Endothelial cell of umbilical vein (primary cell): ENCODE measurements at regions not wholly inside any gene's neighbourhood (a gene's known extent, or its start where the extent isn't known, plus 50 kb on each side); places are given as distances from the start of the nearest gene placed in this dataset.

Experiments
- BruUV-seq: library from RNA; stranded (reverse); fragments of 400-500 nt; replicated peaks from 2 replicates; lab custom pipeline; 2021; lab: Mats Ljungman, UMichigan
- CTCF ChIA-PET: fragments of 300-600, 350-600 bp; sonication (Branson Sonifier 250); formaldehyde crosslinking; loops from one replicate; lab custom pipeline; 2021; ENCODE audit warnings: antibody characterized with exemption, inconsistent platforms; lab: Charles Lee
- POLR2A ChIA-PET: fragments of 300-600, 350-600 bp; sonication (Branson Sonifier 250); formaldehyde crosslinking; loops from one replicate; lab custom pipeline; 2021; ENCODE audit warnings: antibody characterized with exemption, inconsistent platforms; lab: Charles Lee
- DNase-seq: peaks from one replicate; pipeline ENCODE4 v3.0.0-alpha.2; 2011; ENCODE audit warnings: low read depth, low spot score
- FAIRE-seq: peaks from 2 replicates; lab custom pipeline; 2011; peaks lifted over from hg19 to GRCh38; lab: Jason Lieb, UNC
- H2AFZ ChIP-seq: 2 replicates; pipeline ENCODE4 v1.6.0; 2012; ENCODE audit warnings: low read depth, low read length, control low read depth, inconsistent platforms
- H3K27ac ChIP-seq: 2 replicates; pipeline ENCODE4 v1.5.1; 2011; ENCODE audit warnings: low read depth, mild to moderate bottlenecking, control low read depth, low read length, moderate library complexity; ENCODE audit not compliant: insufficient read depth
- H3K27me3 ChIP-seq, 2 experiments: 2 replicates each; pipeline versions ENCODE4 v1.6.0 to v1.6.1; 2011; ENCODE audit warnings: low read length in 2 of 2, mixed read lengths in 1 of 2; ENCODE audit not compliant: control insufficient read depth in 2 of 2, insufficient read depth in 2 of 2
- H3K36me3 ChIP-seq, 2 experiments: 2 replicates in 1 of 2; 3 replicates in 1 of 2; pipeline ENCODE4 v1.5.1; 2011; ENCODE audit warnings: low read length in 2 of 2, mild to moderate bottlenecking in 1 of 2, moderate library complexity in 1 of 2; ENCODE audit not compliant: control insufficient read depth in 2 of 2, insufficient read depth in 2 of 2; ENCODE audit errors: extremely low read depth in 1 of 2
- H3K4me1 ChIP-seq: 3 replicates; pipeline ENCODE4 v1.5.1; 2011; ENCODE audit warnings: mild to moderate bottlenecking, low read length; ENCODE audit not compliant: control insufficient read depth, insufficient read depth; ENCODE audit errors: extremely low read depth
- H3K4me2 ChIP-seq: 2 replicates; pipeline ENCODE4 v1.6.1; 2011; ENCODE audit warnings: low read length, control low read depth, mixed read lengths; ENCODE audit not compliant: insufficient read depth
- H3K4me3 ChIP-seq, 3 experiments: fragments of 200-600 bp in 1 of 3; sonication (generic), shearing (Covaris generic) in 1 of 3; replicated peaks in 1 of 3; 2 replicates each; pipeline ENCODE4 v1.5.1; 2011 to 2016; ENCODE audit warnings: control low read depth in 3 of 3, low read length in 3 of 3, mild to moderate bottlenecking in 2 of 3, inconsistent platforms in 1 of 3, low read depth in 1 of 3, moderate library complexity in 1 of 3; ENCODE audit not compliant: insufficient read depth in 1 of 3
- H3K79me2 ChIP-seq: 2 replicates; pipeline ENCODE4 v1.6.0; 2012; ENCODE audit warnings: low read length, inconsistent platforms; ENCODE audit not compliant: control insufficient read depth, insufficient read depth
- H3K9ac ChIP-seq: replicated peaks from 2 replicates; pipeline ENCODE3; 2011; ENCODE audit warnings: low read length, control low read depth; ENCODE audit not compliant: insufficient read depth; ENCODE audit errors: extremely low read depth
- H3K9me1 ChIP-seq: replicated peaks from 3 replicates; pipeline ENCODE4 v1.6.0; 2011; ENCODE audit warnings: mild to moderate bottlenecking, low read length; ENCODE audit not compliant: control insufficient read depth, insufficient read depth; ENCODE audit errors: extremely low read depth
- H3K9me3 ChIP-seq: replicated peaks from 2 replicates; pipeline ENCODE4 v1.5.1; 2012; ENCODE audit warnings: low read length, inconsistent platforms; ENCODE audit not compliant: control insufficient read depth, insufficient read depth
- H4K20me1 ChIP-seq: replicated peaks from 2 replicates; pipeline ENCODE3; 2011; ENCODE audit warnings: mild to moderate bottlenecking, low read length; ENCODE audit not compliant: control insufficient read depth, insufficient read depth; ENCODE audit errors: extremely low read depth
- EZH2 ChIP-seq: IDR thresholded peaks from 2 replicates; pipeline ENCODE4 v1.6.1; 2012; ENCODE audit warnings: borderline replicate concordance, low read depth, mild to moderate bottlenecking, moderate library complexity, low read length, inconsistent platforms; ENCODE audit not compliant: severe bottlenecking
- FOS ChIP-seq: IDR thresholded peaks from 2 replicates; pipeline ENCODE4 v1.6.1; 2011; ENCODE audit warnings: mild to moderate bottlenecking, low read length, moderate library complexity, borderline replicate concordance; ENCODE audit not compliant: insufficient read depth
- GATA2 ChIP-seq: IDR thresholded peaks from 2 replicates; pipeline ENCODE4 v1.7.0; 2011; ENCODE audit warnings: low read depth, mild to moderate bottlenecking, moderate library complexity, mixed read lengths, low read length; ENCODE audit not compliant: insufficient read length, insufficient read depth
- JUN ChIP-seq: IDR thresholded peaks from 2 replicates; pipeline ENCODE4 v1.6.1; 2011; ENCODE audit warnings: borderline replicate concordance, low read depth; ENCODE audit not compliant: insufficient read length, insufficient read depth
- MYC ChIP-seq: IDR thresholded peaks from one replicate; pipeline ENCODE4 v1.6.1; 2011; ENCODE audit warnings: mild to moderate bottlenecking, low read depth, low read length
- POLR2A ChIP-seq: IDR thresholded peaks from 2 replicates; pipeline ENCODE4 v1.6.1; 2012; ENCODE audit warnings: low read depth, mild to moderate bottlenecking, control low read depth, low read length
- POLR2AphosphoS5 ChIP-seq: IDR thresholded peaks from 2 replicates; pipeline ENCODE4 v1.6.1; 2012; ENCODE audit warnings: low read depth, mild to moderate bottlenecking, control low read depth, low read length, moderate library complexity; ENCODE audit not compliant: insufficient read depth
- dilution Hi-C: fragments of 300-500 bp; cut with MboI; formaldehyde crosslinking; loops from one replicate; pipeline ENCODE4 v1.15.0; 2019; ENCODE audit warnings: low sequenced_read_pairs; ENCODE audit not compliant: extremely low pct_ligation_motif_present
- intact Hi-C: fragments of 100-400 bp; cut with micrococcal nuclease; formaldehyde crosslinking; loops from one replicate; pipeline ENCODE4 v1.10.0; 2022
- TF ChIP-seq, protein P1 (sequence below), 2 donors: IDR thresholded peaks; 1 replicate in 1 of 2; 2 replicates in 1 of 2; pipeline ENCODE4 v1.5.1; 2011; ENCODE audit warnings: low read length in 2 of 2, mild to moderate bottlenecking in 2 of 2, moderate library complexity in 2 of 2, control low read depth in 1 of 2, inconsistent platforms in 1 of 2, low read depth in 1 of 2; ENCODE audit not compliant: insufficient read depth in 1 of 2; ENCODE audit errors: extremely low read depth in 1 of 2
- TF ChIP-seq, protein P2 (sequence below): IDR thresholded peaks from 2 replicates; pipeline ENCODE4 v1.6.1; 2011; ENCODE audit not compliant: insufficient read depth, insufficient read length

DNA sequence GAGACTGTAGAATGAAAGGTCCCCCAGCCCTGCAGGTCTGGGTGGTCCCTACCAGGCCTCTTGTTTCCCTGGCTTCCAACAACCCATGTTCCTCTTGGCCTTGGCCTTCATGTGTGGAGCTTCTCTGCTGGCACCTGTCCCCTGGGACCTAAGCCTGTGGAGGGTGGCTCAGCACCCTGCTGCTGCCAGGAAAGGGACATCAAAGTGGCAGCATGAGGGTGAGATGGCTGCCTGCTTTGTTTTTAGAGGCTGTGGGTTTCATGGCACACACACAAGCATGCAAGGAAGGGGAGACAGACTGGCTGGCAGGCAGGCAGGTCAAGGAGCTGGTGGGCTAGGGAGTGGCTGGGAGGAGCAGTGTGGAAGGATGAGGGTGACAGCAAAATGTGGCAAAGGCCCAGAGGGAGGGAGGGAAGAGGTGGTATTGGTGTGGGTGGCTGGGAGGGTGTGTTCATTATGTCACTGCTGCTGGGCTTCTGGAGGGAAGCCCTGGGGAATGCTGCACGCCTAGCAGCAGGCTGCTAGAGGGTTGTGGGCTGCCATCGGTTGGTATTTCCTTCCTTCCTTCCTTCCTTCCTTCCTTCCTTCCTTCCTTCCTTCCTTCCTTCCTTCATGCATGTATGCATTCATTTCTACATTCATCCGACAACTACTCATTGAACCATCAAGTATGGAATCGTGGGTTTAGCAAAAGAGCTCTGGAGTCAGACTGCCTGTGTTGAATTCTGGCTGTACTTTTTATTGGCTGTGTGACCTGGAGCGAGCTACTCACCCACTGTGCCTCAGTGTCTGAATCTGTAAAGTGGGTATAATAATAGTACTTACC lies 128.7 kb upstream of the PJA1 start:
- H3K9me3 ChIP-seq: no peaks in the 10 kb centered on the region
- no peaks in the 10 kb centered on the region for H3K36me3 ChIP-seq
- POLR2A ChIA-PET: no interaction called here
- no peaks in the 10 kb centered on the region for H3K79me2 ChIP-seq
- DNase-seq (no peak), FAIRE-seq (no peak)
- TF ChIP-seq MYC: no peak
- no peak for TF ChIP-seq JUN
- TF ChIP-seq, protein P1, sequence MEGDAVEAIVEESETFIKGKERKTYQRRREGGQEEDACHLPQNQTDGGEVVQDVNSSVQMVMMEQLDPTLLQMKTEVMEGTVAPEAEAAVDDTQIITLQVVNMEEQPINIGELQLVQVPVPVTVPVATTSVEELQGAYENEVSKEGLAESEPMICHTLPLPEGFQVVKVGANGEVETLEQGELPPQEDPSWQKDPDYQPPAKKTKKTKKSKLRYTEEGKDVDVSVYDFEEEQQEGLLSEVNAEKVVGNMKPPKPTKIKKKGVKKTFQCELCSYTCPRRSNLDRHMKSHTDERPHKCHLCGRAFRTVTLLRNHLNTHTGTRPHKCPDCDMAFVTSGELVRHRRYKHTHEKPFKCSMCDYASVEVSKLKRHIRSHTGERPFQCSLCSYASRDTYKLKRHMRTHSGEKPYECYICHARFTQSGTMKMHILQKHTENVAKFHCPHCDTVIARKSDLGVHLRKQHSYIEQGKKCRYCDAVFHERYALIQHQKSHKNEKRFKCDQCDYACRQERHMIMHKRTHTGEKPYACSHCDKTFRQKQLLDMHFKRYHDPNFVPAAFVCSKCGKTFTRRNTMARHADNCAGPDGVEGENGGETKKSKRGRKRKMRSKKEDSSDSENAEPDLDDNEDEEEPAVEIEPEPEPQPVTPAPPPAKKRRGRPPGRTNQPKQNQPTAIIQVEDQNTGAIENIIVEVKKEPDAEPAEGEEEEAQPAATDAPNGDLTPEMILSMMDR (IDR thresholded peaks at IDR 0.05; ENCODE audit: extremely low read depth in 1 of 2, insufficient read depth in 1 of 2, low read depth in 1 of 2, low read length in 2 of 2): no peak
- TF ChIP-seq, protein P2, sequence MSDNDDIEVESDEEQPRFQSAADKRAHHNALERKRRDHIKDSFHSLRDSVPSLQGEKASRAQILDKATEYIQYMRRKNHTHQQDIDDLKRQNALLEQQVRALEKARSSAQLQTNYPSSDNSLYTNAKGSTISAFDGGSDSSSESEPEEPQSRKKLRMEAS: no peak
- TF ChIP-seq POLR2AphosphoS5: no peak
- no peak for TF ChIP-seq POLR2A
- no peak for TF ChIP-seq EZH2
- no peak for TF ChIP-seq FOS
- no peak for TF ChIP-seq GATA2
- H3K9me1 ChIP-seq: no peaks in the 10 kb centered on the region
- H3K27ac ChIP-seq: no peak overlapping the region
- H2AFZ ChIP-seq: no peak overlapping the region
- no peaks in the 10 kb centered on the region for H4K20me1 ChIP-seq
- BruUV-seq: no TSS peak
- CTCF ChIA-PET: no interaction called here
- H3K4me2 ChIP-seq: no peak overlapping the region
- no peak overlapping the region for H3K4me3 ChIP-seq
- H3K27me3 ChIP-seq: no peaks in the 10 kb centered on the region
- H3K9ac ChIP-seq: no peak overlapping the region
- intact Hi-C loops: no loop called here
- H3K4me1 ChIP-seq: no peaks in the 10 kb centered on the region
- dilution Hi-C loops: no loop called here
